DOHH2 (cell line): ENCODE measurements at regions not wholly inside any gene's neighbourhood (a gene's known extent, or its start where the extent isn't known, plus 50 kb on each side); places are given as distances from the start of the nearest gene placed in this dataset.

ENCODE experiments used
- H3F3A ChIP-seq: fragments of 200-600 bp; sonication (generic), shearing (Covaris generic); 2 replicates; pipeline ENCODE4 v1.6.0; 2016; ENCODE audit warnings: antibody characterized with exemption, mild to moderate bottlenecking; ENCODE audit not compliant: control insufficient read depth, insufficient read depth
- H3K27ac ChIP-seq: fragments of 200-600 bp; sonication (generic); 2 replicates; pipeline ENCODE4 v1.5.1; 2014; ENCODE audit warnings: low read depth, mild to moderate bottlenecking, low read length, moderate library complexity
- H3K27me3 ChIP-seq: fragments of 200-600 bp; sonication (generic); 2 replicates; pipeline ENCODE4 v1.6.1; 2014; ENCODE audit warnings: mild to moderate bottlenecking, low read length, mixed read lengths; ENCODE audit not compliant: control insufficient read depth
- H3K36me3 ChIP-seq: fragments of 200-600 bp; sonication (generic); 2 replicates; pipeline ENCODE4 v1.6.1; 2014; ENCODE audit warnings: mild to moderate bottlenecking, low read length, moderate library complexity, mixed read lengths; ENCODE audit not compliant: control insufficient read depth
- H3K4me1 ChIP-seq: fragments of 200-600 bp; sonication (generic); 2 replicates; pipeline ENCODE4 v1.6.1; 2014; ENCODE audit warnings: mild to moderate bottlenecking, low read length, mixed read lengths; ENCODE audit not compliant: control insufficient read depth
- H3K4me2 ChIP-seq: fragments of 200-600 bp; sonication (generic); 2 replicates; pipeline ENCODE4 v1.6.0; 2014; ENCODE audit warnings: mild to moderate bottlenecking, low read length, moderate library complexity
- H3K4me3 ChIP-seq: fragments of 200-600 bp; sonication (generic); 2 replicates; pipeline ENCODE4 v1.5.1; 2014; ENCODE audit warnings: mild to moderate bottlenecking, low read length, mixed read lengths
- H3K79me2 ChIP-seq: fragments of 200-600 bp; sonication (generic); 2 replicates; pipeline ENCODE4 v1.6.1; 2014; ENCODE audit warnings: mild to moderate bottlenecking, low read length, mixed read lengths; ENCODE audit not compliant: control insufficient read depth
- H3K9me2 ChIP-seq: fragments of 200-600 bp; sonication (generic); replicated peaks from 2 replicates; pipeline ENCODE4 v1.6.1; 2014; ENCODE audit warnings: mild to moderate bottlenecking, low read length, mixed read lengths; ENCODE audit not compliant: control insufficient read depth
- H3K9me3 ChIP-seq: fragments of 200-600 bp; sonication (generic); 2 replicates; pipeline ENCODE4 v1.6.1; 2014; ENCODE audit warnings: antibody characterized with exemption, low read length, mixed read lengths; ENCODE audit not compliant: control insufficient read depth, insufficient read depth
- H4K20me1 ChIP-seq: fragments of 200-600 bp; sonication (generic); 2 replicates; pipeline ENCODE4 v1.6.0; 2014; ENCODE audit warnings: low read depth, mild to moderate bottlenecking, antibody characterized with exemption, low read length, moderate library complexity; ENCODE audit not compliant: control insufficient read depth, insufficient read depth
- EZH2phosphoT487 ChIP-seq: fragments of 200-600 bp; sonication (generic); IDR thresholded peaks from 2 replicates; pipeline ENCODE4 v1.6.1; 2017; ENCODE audit warnings: borderline replicate concordance, mild to moderate bottlenecking, antibody characterized with exemption, low read length, moderate library complexity, mixed read lengths
- TF ChIP-seq, protein P1 (sequence below): fragments of 200-600 bp; sonication (generic); IDR thresholded peaks from one replicate; pipeline ENCODE4 v1.5.1; 2014; ENCODE audit warnings: antibody characterized with exemption, mild to moderate bottlenecking, low read depth, low read length; ENCODE audit not compliant: poor library complexity, severe bottlenecking

DNA sequence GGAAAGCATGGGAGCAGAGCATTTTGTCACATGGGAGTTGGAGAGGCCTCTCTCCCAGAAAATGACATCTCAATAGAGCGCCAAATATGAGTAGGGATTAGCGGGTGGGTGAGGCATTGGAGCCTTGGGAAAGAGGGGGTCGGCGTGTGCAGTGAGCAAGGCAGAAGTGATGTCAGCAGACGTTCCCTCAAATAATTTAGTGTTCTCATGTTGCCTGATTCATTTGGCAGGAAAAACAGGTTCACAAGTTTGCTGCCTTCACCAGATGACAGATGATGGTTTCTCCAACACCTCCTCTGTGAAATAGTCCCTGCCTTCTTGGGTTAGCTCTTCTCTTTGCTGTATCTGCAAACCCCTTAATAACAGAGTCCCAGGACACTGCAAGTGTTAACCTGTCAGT is 118.5 kb upstream of the ARHGAP20 start:
- H3K36me3 ChIP-seq, result no peaks in the 10 kb centered on the region
- H4K20me1 ChIP-seq, result no peaks in the 10 kb centered on the region
- no peaks in the 10 kb centered on the region for H3F3A ChIP-seq
- no peaks in the 10 kb centered on the region for H3K4me1 ChIP-seq
- no peak overlapping the region for H3K4me2 ChIP-seq
- TF ChIP-seq EZH2phosphoT487, result no peak
- TF ChIP-seq, protein P1, sequence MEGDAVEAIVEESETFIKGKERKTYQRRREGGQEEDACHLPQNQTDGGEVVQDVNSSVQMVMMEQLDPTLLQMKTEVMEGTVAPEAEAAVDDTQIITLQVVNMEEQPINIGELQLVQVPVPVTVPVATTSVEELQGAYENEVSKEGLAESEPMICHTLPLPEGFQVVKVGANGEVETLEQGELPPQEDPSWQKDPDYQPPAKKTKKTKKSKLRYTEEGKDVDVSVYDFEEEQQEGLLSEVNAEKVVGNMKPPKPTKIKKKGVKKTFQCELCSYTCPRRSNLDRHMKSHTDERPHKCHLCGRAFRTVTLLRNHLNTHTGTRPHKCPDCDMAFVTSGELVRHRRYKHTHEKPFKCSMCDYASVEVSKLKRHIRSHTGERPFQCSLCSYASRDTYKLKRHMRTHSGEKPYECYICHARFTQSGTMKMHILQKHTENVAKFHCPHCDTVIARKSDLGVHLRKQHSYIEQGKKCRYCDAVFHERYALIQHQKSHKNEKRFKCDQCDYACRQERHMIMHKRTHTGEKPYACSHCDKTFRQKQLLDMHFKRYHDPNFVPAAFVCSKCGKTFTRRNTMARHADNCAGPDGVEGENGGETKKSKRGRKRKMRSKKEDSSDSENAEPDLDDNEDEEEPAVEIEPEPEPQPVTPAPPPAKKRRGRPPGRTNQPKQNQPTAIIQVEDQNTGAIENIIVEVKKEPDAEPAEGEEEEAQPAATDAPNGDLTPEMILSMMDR, result no peak
- H3K4me3 ChIP-seq, result no peak overlapping the region
- no peaks in the 10 kb centered on the region for H3K79me2 ChIP-seq
- no peaks in the 10 kb centered on the region for H3K9me3 ChIP-seq
- no peaks in the 10 kb centered on the region for H3K9me2 ChIP-seq
- H3K27ac ChIP-seq, result no peak overlapping the region
- no peaks in the 10 kb centered on the region for H3K27me3 ChIP-seq

DNA sequence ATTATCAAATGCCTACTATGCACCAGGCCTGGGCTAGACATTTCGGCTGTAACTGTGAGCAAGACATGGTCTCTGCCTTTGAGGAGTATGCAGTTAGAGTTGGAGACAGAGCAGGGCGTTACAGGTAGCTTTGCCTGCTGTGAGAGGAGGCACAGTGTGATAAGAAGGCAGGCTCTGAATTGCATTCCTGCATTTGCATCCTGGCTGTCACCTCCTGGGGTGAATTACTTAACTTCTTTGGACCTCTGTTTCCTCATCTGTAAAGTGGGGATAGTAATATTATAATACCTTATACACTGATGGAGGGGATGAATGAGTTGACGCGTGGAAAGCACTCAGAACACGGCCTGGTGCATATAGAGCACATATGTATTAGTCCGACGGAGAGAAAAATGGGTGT is 118.1 kb upstream of the ARHGAP20 start:
- H3K79me2 ChIP-seq, result no peaks in the 10 kb centered on the region
- TF ChIP-seq, protein P1, result no peak
- TF ChIP-seq EZH2phosphoT487, result no peak
- no peaks in the 10 kb centered on the region for H3K27me3 ChIP-seq
- H3K4me3 ChIP-seq, result no peak overlapping the region
- no peaks in the 10 kb centered on the region for H3K9me3 ChIP-seq
- H3F3A ChIP-seq, result no peaks in the 10 kb centered on the region
- no peaks in the 10 kb centered on the region for H3K36me3 ChIP-seq
- no peak overlapping the region for H3K4me2 ChIP-seq
- no peaks in the 10 kb centered on the region for H3K9me2 ChIP-seq
- H4K20me1 ChIP-seq, result no peaks in the 10 kb centered on the region
- H3K27ac ChIP-seq, result no peak overlapping the region
- H3K4me1 ChIP-seq, result no peaks in the 10 kb centered on the region

GRCh38 chr11:110829873-110830272 is 117.6 kb upstream of the ARHGAP20 start:
- Histone ChIP-seq H3K36me3 (no peaks in the 10 kb centered on the region), H3K9me3 (no peaks in the 10 kb centered on the region)
- TF ChIP-seq, protein P1, result no peak
- no peak for TF ChIP-seq EZH2phosphoT487

GRCh38 chr11:110828086-110828485 is 115.8 kb upstream of the ARHGAP20 start:
- TF ChIP-seq EZH2phosphoT487, result no peak
- TF ChIP-seq, protein P1, result no peak
- Histone ChIP-seq H3K9me2 (no peaks in the 10 kb centered on the region), H3K4me3 (no peak overlapping the region), H3K4me2 (no peak overlapping the region), H3K27ac (no peak overlapping the region), H3K9me3 (no peaks in the 10 kb centered on the region), H3K4me1 (no peaks in the 10 kb centered on the region), H3K27me3 (no peaks in the 10 kb centered on the region), H3K79me2 (no peaks in the 10 kb centered on the region), H3F3A (no peaks in the 10 kb centered on the region), H3K36me3 (no peaks in the 10 kb centered on the region), H4K20me1 (no peaks in the 10 kb centered on the region)

More at GRCh38 chr11:110829873-110830272, 117.6 kb upstream of the ARHGAP20 start:
- H3K4me3 ChIP-seq, result no peak overlapping the region
- no peaks in the 10 kb centered on the region for H3F3A ChIP-seq
- no peaks in the 10 kb centered on the region for H3K9me2 ChIP-seq
- H4K20me1 ChIP-seq, result no peaks in the 10 kb centered on the region
- H3K79me2 ChIP-seq, result no peaks in the 10 kb centered on the region
- no peak overlapping the region for H3K4me2 ChIP-seq
- no peaks in the 10 kb centered on the region for H3K27me3 ChIP-seq
- no peak overlapping the region for H3K27ac ChIP-seq
- no peaks in the 10 kb centered on the region for H3K4me1 ChIP-seq
